GM19395 (cell line): ENCODE measurements at regions not wholly inside any gene's neighbourhood (a gene's known extent, or its start where the extent isn't known, plus 50 kb on each side); places are given as distances from the start of the nearest gene placed in this dataset.

Experiments
- ATAC-seq: cut with Tn5 transposase; IDR thresholded peaks from one replicate; pipeline ENCODE4 v1.9.1; 2021; ENCODE audit warnings: mild to moderate bottlenecking, moderate library complexity; ENCODE audit not compliant: unreplicated experiment

GRCh38 chr4:166259081-166259480 is 386.0 kb downstream of the TLL1 start:
- ATAC-seq = no peak

DNA sequence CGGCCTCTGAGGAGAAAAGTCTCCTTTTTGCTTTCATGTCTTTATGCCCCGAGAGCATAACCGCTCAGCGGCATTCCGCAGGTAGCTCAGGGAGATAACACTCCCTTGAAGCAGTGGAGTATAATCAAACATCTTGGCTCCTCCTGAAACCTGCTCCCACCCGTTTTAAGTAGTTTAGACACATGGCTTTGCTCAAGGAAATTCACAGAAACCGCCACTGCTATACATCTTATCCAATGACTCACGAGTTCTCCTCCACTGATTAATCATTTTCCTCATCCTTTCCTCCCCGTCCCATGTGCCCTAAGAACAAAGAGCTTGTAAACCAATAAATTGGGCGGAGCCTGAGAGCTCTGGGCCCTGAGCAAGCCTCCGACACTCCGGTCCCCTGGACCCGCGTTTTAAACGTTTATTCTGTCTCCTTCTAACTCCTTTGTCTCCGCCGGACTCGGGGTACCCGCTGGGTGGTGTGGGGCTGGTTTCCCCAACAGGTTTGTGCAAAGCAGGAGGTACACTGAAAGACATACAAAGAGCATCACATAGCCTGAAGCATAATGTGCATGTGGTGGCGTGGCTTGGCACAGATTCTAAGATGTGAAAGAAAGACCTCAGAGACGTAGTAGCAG is 401.2 kb downstream of the TLL1 start:
- no peak for ATAC-seq

GRCh38 chr4:166274775-166275174 is 401.7 kb downstream of the TLL1 start:
- no peak for ATAC-seq

- no peak for ATAC-seq
Measured at GRCh38 chr4:166277401-166277800, 404.4 kb downstream of the TLL1 start.

GRCh38 chr4:166277853-166278252 is 404.8 kb downstream of the TLL1 start:
- ATAC-seq = no peak

GRCh38 chr4:166279261-166279660 is 406.2 kb downstream of the TLL1 start:
- no peak for ATAC-seq

DNA sequence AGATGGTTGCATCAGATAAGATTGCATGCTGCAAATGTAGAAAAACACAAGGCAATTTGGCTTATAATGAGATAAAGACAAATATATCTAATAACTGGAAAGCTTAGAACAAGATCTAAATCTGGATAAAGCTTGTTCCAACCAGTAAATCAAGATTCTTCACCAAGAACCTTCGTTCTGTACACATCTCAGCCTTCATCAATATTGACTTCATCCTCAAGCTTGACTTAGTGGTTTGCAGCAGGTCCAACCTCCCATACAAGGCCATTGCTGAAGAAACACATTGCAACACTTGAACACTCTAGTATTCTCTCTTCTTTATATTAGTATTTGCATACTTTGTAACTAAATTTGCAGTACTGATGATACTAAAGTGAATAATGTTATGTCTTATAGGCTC is 407.6 kb downstream of the TLL1 start:
- ATAC-seq = no peak

DNA sequence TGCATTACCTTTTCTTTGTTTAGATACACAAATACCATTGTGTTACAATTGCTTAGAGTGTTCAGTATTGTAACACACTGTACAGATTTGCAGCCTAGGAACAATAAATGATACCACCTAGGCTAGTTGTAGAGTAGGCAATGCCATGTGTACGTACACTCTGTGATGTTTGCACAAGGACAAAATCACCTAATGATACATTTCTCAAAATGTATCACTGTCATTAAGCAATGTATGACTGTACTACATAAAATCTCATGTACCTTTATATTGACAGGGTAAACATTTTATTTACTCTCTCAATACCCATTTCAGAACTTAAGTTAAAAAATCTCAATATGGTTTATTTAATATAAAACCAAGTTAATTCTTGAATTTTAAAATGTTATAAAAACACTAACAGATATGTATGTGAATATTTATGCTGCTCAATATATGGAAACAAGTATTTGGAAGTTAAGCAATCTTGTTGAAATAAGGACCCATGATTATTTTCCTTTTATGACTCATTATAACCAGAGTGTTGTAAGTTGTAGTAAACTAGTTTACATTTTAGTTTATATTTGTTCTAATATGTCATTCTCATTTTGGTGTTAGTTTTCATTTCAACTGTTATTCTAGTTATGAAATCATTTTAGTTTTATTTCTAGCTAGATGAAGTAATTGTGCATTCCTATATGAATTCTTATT is 409.2 kb downstream of the TLL1 start:
- ATAC-seq = no peak

- no peak for ATAC-seq
Measured at GRCh38 chr4:166284221-166284620, 411.2 kb downstream of the TLL1 start.

DNA sequence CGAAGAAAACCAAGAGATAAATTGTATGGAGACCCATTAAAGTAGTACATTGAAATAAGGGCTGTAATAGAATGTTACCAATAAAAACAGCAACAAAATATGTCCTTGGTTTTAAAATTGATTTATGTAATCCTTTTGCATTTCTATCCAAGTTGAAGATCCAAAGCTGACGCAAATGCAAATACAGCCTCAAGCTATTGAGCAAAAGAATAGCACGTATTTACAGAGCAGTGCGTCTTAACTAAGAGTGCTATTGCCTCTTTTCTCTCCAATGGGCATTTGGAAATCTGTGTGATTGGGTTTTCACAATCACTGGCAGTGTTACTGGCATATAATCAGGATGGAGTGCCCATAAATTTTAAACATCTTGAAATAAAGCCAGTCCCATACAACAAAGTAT is 417.4 kb downstream of the TLL1 start:
- ATAC-seq = no peak

DNA sequence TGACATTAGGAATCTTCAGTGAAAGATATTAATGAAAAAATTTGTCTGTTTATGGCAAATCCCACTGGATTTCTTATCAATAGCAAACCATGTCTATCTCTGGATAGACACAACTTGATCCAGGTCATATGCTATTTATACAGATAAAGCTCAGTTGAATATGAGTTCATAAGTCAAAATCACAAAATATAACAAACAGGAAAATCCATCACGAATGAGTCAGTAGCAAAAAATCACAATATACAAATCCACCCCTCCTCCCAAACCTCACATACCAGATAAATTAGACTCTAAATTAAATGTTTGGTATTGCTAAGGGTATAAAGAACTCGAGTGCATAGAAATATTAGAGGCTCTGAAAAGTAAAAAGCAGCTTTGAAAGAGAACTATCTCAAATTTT is 420.5 kb downstream of the TLL1 start:
- ATAC-seq = no peak

DNA sequence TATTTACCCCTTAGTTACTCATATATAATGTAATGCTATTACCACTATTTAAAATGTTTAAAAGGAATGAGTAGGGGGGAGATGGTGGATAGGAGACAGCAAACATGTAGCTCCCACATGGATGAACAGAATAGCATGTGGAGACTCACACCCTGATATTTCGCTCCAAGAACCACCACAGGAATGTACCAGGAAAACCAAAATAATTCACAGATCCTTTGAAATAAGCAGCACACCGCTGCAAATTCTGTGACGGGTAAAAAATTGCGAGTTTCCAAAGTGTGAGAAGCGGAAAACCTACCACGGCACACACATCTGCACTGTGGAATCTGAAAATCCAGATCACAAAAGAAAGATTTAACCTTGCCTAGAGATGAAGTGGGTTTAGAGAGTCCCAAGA is 428.2 kb downstream of the TLL1 start:
- ATAC-seq = no peak

DNA sequence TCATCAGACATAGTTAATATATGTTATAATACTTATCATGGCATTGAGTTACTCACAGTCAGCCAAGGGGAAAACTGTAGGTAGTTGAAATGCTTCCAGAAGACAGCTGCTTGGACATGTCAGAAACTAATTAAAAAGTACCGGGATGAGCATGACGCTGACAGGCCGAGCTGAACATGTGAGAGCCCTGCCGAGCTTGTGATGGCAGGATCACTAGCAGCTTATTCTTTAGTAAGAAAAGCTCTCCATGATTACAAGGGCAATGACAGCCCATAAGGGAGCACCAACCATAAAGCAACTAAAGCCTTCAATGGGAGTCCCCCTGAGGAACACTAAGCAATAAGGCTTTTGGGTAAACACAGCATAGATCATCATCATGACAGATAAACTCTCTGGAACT is 435.6 kb downstream of the TLL1 start:
- ATAC-seq = no peak

DNA sequence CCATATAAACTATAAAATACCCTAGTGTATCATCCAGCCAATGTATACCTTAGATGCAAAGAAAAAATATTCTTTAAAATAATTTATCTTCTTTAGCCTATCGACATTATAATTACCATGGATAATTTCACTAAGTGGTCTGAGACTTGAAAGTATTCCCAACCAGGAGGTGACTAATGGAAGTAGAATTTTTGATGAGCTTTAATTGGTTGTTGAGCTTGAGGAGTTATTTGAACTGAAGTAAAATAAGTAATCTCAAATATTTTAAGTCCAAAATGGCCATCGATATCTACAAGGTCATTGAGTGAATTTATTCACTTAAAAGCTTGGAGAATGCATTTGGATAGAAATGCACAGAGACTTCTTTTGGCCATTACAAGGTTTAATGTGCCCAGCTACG is 436.2 kb downstream of the TLL1 start:
- no peak for ATAC-seq

DNA sequence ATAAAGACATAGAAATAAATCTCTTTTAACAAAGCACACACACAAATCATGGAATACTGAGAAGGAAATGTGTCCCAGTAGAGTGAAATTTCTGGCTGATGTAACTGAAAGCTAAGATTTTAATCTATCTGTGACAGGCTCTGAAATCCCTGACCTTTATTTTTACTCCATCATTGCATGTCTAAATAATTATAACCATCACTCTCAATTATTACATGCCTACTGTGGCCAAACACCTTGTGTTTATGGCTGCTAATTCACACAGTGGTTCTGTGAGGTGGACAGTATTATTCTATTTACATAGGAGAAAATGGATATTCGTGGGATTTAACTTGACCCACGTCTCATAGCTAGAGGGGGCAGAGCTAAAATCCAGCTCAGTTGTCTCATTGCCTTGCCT is 438.1 kb downstream of the TLL1 start:
- ATAC-seq = no peak

DNA sequence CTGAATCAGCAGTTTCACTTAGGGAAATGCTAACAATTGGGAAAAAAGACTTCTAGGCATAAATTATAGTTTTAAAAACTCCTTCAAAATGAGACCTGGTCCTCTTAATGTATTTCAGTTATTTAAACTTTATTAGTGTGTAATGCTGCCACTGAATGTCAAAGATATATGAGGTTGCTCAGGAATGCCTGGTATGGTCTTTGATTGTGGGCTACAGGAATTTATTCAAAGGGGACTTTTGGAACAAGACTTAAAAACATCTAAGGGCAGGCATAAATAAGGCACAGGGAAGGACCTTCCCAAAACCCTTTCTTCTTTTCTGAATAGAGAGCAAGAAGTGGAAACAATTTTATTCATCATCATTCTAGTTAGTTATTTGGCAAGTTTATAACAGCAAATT is 439.1 kb downstream of the TLL1 start:
- ATAC-seq = no peak

- ATAC-seq = no peak
Measured at GRCh38 chr4:166314902-166315301, 441.9 kb downstream of the TLL1 start.

GRCh38 chr4:166315721-166316467 is 442.9 kb downstream of the TLL1 start:
- ATAC-seq = no peak

GRCh38 chr4:166318810-166319525 is 445.9 kb downstream of the TLL1 start:
- ATAC-seq = no peak

GRCh38 chr4:166323250-166323649 is 450.2 kb downstream of the TLL1 start:
- ATAC-seq = no peak

DNA sequence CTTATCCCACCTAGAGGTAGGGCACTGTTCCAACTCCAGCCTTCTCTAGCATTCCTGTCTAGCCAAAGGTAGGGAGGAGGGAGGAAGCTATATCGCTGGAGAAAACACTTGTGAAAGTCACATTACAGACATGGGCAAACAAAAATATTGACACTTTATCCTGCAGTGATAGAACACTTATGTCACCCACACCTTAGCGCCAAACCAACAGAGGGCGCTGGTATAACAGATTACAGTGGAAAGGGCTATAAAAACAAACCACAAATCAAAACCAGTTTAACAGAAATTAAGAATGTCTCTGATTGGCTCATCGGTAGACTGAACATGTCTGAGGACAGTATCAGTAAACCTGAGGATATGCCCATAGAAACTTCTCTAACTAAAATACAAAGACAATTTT is 451.3 kb downstream of the TLL1 start:
- ATAC-seq = no peak
